SK-MEL-5 (cell line): ENCODE measurements at regions not wholly inside any gene's neighbourhood (a gene's known extent, or its start where the extent isn't known, plus 50 kb on each side); places are given as distances from the start of the nearest gene placed in this dataset.

Source experiments
- DNase-seq: peaks from one replicate; pipeline ENCODE4 v3.0.0-alpha.2; 2016; ENCODE audit warnings: low read depth, low spot score
- in situ Hi-C: cut with HindIII; loops from 2 replicates; pipeline ENCODE4 v1.10.0; 2016; ENCODE audit warnings: low sequenced_read_pairs, high pct_unique_total_duplicates, low pct_unique_long_range_greater_than_20kb

DNA sequence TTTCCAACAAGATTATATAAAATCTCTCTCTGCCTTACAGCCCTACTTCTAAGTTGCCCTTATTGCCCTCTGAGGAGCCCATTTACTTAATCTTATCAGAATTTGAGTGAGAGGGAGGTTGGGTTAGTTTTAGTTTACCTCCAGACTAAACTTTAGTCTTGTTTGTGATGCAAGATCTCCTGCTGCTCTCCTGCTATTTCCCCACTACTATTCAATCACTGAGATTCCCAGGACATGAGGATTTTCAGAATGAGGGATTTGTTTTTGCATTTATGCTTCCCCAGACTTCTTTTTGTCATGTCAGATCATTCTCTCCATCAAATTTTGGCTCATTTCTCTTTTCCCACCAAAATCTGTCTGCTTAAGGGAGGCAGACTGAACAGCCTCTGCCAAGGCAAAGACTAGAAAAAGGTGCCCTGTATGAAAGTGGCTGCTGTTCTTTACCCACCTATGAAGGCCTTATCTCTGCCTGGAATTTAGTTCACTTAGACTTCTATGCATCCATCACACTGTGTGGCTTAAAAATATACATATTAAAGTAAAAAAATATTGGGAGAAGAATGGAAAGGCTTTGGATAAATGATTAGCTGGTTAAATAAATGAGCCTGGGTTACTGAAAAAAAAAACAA is 401.3 kb downstream of the PID1 start:
- no peak for DNase-seq
- in situ Hi-C loops = no loop called here

DNA sequence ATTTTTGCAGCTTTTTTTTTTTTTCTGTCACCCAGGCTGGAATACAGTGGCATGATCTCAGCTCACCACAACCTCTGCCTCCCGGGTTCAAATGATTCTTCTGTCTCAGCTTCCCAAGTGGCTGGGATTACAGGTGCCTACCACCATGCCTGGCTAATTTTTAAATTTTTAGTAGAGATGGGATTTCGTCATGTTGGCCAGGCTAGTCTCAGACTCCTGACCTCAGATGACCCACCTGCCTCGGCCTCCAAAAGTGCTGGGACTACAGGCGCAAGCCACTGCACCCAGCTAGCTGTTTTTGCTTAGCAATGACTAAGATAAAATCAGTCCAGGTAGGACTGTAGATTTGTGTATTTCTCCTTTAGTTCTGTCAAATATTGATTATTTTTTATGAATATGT is 403.7 kb downstream of the PID1 start:
- in situ Hi-C loops = no loop called here
- no peak for DNase-seq

DNA sequence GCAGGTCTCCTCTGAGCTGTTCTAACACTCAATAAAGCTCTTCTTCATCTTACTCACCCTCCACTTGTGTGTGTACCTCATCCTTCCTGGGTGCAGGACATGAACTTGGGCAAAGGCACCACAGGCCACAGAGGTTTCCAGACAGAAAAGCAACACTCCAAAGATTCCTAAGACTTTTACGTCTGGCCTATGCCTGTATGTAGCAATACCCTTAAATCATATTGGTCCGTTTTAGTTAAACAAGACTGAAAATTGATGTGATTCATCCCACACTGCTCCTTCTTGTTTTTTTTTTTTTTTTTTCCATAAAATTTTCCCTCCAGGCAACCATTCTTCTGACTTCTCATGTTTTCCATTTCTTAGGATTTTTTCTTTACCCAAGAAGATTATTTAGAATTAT is 404.3 kb downstream of the PID1 start:
- DNase-seq = no peak

DNA sequence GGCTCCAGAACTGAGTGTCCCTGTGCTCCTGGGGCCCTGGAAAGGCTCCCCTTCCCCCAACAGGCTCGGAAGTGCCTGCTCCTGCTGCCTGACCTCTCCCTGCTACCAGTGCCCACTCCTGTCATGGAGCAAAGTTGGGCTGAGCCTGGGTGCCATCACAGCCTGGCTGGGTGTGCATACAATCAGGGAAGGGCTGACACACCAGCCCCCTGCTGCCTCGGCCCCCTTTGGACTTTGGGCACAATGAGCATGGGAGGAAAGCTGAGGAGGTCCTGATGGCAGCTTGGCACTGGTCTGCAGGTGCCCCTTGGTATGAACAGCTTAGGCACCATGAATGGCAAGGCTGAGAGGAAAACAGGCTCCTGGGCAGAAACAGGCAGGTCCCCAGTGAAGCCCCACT is 405.0 kb downstream of the PID1 start:
- in situ Hi-C loops = no loop called here
- no peak for DNase-seq

More for the DNA sequence above, 404.3 kb downstream of the PID1 start:
- in situ Hi-C loops = no loop called here

DNA sequence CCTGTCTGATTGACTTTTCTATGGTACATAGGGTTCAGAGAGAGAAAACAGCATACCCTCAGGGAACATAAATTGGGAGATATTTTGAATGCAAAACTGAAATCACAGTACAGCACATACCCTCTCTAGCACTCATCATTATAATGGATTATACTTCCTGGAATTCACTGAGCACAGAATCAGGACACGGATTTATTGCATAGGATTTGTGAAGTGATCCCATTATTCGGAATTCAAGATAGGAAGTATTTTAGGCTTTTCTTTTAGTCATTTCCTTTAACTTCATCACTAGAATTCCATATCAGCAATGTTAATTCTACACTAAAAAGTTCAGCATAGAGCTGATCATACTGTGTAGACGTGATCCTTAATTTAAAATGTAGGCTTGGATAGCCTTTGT is 407.0 kb downstream of the PID1 start:
- no peak for DNase-seq
- in situ Hi-C loops = no loop called here

DNA sequence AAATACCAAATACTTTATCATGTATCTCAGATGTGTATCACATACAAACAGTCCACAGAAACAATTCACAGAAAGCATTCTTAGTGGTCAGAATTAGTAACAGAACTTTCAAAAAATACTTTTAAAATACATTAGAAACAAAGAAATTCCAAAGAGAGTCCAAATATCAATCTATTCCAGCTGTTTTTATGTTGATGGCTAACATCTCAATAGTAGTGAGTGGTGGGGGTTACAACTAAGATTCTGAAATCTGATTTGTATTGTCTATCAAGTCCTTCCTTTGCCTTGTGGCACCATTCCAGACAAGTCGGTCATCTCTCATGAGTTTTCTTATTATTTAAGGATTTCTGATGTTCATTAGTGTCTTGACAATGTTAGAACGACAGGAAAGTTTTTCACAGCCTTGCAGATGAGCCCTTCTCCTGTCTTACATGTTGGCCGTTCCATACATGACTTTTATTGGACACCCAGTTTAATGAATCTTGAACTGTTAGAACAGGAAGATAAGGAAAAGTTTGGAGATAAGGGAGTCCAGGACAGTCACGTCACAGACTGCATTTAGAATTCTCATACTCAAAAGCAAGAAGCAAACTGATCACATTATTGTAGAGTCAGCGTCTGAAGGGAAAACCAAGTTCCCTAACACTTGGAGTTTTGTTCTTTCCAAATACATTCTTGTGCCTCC is 410.3 kb downstream of the PID1 start:
- in situ Hi-C loops = no loop called here
- no peak for DNase-seq

DNA sequence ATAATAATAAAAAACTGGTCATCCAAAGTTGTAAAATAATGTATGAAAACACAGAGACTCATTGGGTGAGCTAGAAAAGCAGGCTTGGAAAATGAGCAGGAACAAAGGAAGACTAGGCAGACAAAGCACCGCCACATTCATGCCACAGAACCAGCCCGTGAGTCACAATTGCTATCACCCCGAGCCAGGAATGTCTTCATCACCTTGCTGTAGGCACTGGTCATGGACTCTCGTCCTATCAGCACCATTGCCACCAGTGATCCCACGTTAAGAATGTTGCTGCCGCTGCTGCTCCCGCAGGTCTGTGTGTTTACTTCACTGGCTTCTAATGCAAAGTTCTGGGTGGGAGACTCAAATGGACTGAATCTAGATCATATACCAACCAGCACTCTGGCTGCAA is 417.9 kb downstream of the PID1 start:
- in situ Hi-C loops = no loop called here
- DNase-seq = no peak

DNA sequence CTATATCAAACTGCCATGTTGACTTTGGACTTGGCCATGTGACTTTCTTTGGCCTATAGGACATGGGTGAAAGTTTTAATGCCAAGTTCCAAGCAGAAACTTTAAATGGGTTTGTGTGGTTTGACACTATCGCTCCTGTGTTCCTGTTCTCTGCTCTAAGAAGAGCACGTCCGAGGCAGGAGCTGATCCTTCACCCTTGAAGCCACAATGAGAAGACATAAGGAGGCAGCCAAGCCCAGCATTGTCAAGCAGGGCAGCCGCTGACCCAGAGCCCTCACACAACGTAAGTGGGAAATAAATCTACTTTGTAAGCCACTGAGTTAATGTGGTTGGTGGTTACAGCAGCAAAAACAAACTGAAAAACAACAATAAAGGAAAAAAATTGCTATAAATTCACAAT is 422.4 kb downstream of the PID1 start:
- DNase-seq = no peak
- in situ Hi-C loops = no loop called here

DNA sequence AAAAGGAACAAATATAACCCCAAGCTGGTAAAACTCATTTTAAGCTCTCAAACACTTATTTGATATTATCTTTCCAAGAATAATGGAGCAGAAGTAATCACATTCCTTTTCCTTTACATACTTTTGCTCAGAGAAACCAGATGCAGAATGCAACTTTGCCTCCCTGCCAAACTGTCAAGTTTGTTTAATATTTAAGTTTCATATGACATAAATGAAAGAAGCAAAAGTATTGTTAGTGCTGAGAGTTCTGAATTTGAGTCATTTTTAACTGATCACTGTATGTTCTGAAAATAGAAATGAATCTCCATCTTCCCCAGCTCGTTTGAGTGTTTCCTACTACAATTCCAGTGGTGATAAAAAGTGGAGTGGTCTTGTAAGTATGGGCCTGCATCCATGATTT is 423.4 kb downstream of the PID1 start:
- in situ Hi-C loops = no loop called here
- no peak for DNase-seq

DNA sequence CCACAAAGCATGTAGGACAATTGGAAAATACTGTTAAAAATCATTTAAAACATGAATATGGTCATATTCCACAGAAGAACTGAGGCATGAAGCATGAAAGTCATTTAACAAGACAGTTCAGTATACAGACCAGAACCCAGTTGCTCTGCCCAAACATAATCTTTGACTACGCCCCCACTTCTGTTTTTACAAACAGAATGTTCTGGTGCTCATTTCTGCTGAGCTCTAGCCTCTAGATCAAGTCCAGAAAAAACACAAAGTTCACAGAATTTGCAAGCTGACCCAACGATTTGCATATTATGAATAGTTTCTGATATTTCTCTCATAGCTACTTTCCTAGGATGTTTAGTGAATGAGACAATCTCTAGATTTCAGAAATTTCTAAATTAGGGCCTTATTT is 424.9 kb downstream of the PID1 start:
- in situ Hi-C loops = no loop called here
- no peak for DNase-seq

DNA sequence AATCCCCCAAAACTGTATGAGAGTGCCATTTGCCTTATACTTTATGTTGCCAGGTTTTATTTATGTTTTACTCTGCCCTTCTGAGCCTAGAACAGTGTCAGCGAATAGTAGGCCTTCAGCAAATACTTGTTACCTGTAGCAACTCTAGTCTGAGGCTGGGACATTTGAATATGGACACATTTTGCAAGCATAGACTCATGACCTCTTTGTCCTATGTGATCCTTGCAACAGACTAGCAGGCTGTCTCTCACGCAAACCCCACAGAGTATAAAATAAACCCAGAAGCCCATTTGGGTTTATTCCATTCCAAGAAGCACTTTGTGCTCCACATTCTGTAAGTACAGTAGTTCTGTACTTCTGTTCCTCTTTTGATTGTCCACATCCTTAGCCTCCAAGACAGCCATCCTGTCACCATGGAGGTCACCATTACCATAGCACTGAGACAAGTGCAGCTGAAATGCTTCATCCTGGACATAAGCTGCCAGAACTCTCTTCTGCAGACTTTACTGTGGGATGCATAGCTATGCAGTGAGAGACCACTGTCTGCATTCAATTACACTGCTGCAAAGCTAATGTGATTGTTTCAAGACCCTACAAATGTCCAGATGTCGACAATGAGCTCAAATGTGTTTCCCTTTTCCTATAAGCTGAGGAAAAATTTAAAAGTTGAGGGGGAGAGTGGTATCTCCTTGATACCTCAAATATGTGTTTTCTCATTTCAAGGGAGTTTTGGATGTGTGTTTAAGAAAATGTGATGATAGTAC is 425.7 kb downstream of the PID1 start:
- in situ Hi-C loops = no loop called here

DNA sequence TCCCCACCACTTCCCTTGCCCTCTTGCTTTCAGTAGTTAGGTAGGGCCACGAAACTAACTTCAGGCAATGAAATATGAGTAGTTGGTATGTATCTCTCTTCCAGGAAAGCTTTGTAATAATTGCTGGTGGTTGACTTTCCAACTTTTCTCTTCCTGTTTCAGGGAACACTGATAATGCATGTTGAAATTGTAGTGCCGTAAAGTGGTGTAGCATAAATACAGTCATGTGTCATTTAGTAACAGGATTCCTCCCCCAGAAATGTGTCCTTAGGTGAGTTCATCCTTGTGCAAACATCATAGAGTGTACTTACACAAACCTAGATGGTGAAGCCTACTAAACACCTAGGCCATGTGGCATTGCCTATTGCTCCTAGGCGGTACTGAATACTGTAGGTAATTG is 429.2 kb downstream of the PID1 start:
- no peak for DNase-seq

More for the DNA sequence above, 425.7 kb downstream of the PID1 start:
- DNase-seq = no peak

DNA sequence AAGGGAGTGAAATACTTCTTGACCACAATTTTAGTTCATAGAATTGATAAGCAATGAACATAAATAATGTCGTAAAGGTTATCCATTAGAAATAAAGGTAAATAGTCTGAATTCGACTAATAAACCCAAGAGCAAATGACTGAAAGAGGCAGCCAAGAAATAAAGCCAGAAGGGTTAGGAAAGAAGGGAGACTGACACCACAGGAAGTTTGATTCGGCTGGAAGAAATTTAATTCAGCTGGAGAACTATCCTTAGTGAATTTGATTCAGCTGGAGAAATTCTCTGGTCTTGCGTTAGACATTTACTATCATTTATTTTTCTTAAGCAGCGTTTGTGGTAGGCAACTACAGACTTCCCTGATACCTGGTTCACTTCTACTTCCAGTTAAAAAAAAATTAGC is 429.6 kb downstream of the PID1 start:
- DNase-seq = no peak
- in situ Hi-C loops = no loop called here

More for the DNA sequence above, 429.2 kb downstream of the PID1 start:
- in situ Hi-C loops = no loop called here

DNA sequence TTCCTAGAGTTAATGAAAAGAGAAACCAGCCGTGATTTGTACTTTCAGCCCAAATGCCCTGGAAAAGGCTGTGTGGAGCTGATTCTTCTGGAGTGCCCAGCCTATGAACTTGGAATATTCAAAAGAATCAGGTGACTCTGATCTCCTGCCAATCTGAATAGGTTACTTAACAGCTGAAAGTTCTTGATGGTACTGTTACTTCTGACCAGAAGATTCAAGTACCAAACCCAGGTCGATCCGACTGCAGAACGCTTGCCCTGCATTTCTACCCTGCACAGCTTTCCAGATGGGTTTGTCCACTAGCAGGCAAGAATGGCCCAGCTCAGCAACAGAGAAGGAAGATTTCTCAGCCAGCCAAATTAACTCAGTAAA is 430.4 kb downstream of the PID1 start:
- in situ Hi-C loops = no loop called here
- DNase-seq = no peak

DNA sequence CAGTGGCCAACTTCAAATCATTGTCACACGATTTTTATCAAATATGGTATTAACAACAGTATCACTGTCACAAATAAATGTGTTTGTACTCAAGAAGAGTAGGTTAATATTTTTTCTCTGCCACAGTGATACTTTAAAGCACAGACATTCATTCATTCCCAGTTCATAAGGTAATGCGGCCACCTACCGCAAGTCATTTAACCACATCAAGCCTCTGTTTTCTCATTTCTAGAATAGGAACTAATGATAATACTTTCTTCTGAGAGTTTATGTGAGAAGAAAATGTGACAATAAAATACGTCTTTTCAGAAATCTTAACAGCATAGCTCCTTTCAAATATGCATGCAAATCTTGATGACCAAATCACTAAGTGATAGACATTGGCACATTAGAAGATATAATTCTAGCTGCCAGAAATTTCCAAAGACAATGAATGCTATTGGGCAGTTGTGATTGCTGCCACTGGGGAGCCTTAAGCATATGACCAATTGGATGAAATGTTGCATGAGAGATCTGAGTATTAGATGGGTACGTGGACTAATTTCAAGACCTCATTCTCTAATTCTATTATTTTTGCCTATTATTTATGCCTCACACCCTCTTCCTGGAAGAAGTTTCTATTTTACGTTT is 430.9 kb downstream of the PID1 start:
- DNase-seq = no peak
- in situ Hi-C loops = no loop called here

DNA sequence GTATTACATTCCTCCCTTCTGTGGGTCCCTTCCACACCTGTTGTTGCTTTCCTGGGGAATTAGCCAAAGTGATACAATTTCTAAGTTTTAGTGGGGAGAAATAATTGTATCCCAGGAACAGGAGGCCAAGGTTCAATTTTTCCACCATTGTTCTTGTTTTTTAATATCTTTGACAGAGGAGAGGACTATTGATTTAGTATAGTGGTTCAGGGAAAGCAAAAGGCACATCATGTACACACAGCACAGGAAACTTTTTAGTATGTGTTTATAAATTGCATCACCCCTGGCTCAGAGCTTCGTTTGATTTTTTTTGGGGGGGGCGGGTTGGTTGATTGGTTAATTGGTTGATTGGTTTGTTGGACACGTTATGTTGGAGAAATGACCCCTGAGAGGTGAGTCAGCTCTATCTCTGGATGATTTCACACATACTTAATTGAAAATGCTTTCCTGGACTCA is 431.6 kb downstream of the PID1 start:
- no peak for DNase-seq
- in situ Hi-C loops = no loop called here

DNA sequence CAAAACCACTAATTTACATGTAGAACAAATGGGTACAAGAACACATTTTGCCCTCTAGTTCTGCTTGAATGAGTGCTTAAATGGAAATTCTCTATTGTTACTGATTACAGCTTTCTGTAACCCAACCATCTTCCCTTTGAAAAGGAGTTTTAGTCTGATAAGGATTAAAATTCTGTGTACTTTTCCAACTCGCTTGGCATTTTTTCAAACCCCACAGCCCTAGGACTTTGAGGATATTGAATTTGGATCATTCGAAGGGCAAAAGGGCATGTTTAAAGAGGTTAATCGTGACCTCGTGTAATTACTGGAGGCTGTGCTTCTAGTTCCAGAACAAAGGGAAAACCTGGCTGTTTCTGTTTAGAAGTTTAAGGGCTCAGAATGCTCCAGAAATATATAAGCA is 432.3 kb downstream of the PID1 start:
- in situ Hi-C loops = no loop called here

DNA sequence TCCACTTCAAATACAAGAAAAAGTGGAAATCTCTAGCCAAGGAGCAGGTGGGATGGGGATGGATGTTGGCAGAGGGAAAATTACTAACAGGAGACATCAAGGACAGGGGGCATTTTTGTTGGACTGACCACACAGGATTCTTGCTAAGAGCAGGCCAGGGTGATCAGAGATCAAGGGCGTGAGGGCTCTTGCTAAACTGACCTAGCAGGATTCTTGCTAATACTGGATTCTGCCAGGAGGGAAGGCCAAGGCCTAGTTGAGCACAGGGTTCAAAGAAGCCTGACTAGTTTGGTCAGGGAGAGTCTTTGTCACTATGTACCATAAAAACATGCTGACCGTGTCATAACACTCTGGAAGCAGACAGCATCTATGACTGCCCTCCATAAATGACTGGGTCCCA is 442.7 kb downstream of the PID1 start:
- in situ Hi-C loops = no loop called here
- no peak for DNase-seq

More for the DNA sequence above, 432.3 kb downstream of the PID1 start:
- no peak for DNase-seq
